ENCODE measurements at regions not wholly inside any gene's neighbourhood (a gene's known extent, or its start where the extent isn't known, plus 50 kb on each side); places are given as distances from the start of the nearest gene placed in this dataset.
"Not testable (repeated sequence)": the region's sequence is repeated elsewhere in the genome, so short reads cannot be mapped to it uniquely, and the experiment has no call there.

- DNase-seq (no peak), ATAC-seq (no peak)
- Mint-ChIP-seq H3K4me3 (no peak overlapping the region), H3K27ac (no peak overlapping the region), H3K9me3 (peaks cover 0 to 36% of the 10 kb centered on the region in 2 donors), H3K4me1 (no peaks in the 10 kb centered on the region), H3K27me3 (no peaks in the 10 kb centered on the region)
Observed at GRCh38 chr2:185526161-185526560, 212.4 kb upstream of the FSIP2 start.

GRCh38 chr2:185531721-185532120, 206.9 kb upstream of the FSIP2 start:
- Mint-ChIP-seq H3K4me3 (no peak overlapping the region), H3K27me3 (no peaks in the 10 kb centered on the region), H3K27ac (no peak overlapping the region), H3K9me3 (peaks cover 0 to 9% of the 10 kb centered on the region in 2 donors), H3K4me1 (no peaks in the 10 kb centered on the region)
- no peak for ATAC-seq
- no peak for DNase-seq

- Mint-ChIP-seq H3K9me3 (peaks cover 4 to 6% of the 10 kb centered on the region in 2 donors), H3K4me1 (no peaks in the 10 kb centered on the region), H3K27me3 (no peaks in the 10 kb centered on the region), H3K27ac (no peak overlapping the region), H3K4me3 (no peak overlapping the region)
- ATAC-seq: no peak
- no peak for DNase-seq
Observed at GRCh38 chr2:185537689-185538088, 200.9 kb upstream of the FSIP2 start.

- H3K4me1 Mint-ChIP-seq: no peaks in the 10 kb centered on the region
- no peak overlapping the region for H3K27ac Mint-ChIP-seq
- H3K27me3 Mint-ChIP-seq: no peaks in the 10 kb centered on the region
- no peak for ATAC-seq
- DNase-seq: no peak
- no peak overlapping the region for H3K4me3 Mint-ChIP-seq
- H3K9me3 Mint-ChIP-seq: peaks cover 7 to 8% of the 10 kb centered on the region in 2 donors
Observed at GRCh38 chr2:185567196-185567595, 171.4 kb upstream of the FSIP2 start.

DNA sequence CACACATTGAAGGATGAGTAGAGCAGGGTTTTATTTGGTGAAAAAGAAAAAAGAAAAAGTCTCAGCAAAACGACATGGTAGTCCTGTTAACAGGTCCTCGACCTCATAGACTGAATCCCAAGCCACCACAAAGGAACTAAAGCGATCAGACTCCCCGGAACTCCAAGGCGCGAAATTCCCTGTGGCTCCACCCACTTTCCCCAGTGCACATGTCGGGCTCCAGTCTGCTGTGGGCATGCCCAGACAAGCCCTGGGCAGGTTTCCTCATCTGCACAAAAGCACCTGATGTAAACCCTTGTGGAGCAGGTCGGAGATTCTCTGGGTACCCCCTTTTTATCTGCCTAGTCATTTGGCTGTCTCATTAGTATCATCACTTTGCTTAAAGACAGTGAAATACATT, 170.7 kb upstream of the FSIP2 start:
- Mint-ChIP-seq H3K27me3 (no peaks in the 10 kb centered on the region), H3K27ac (peak overlapping the region in 1 of 2 donors; percentile 15), H3K4me1 (no peaks in the 10 kb centered on the region), H3K4me3 (no peak overlapping the region), H3K9me3 (peaks cover 7 to 8% of the 10 kb centered on the region in 2 donors)
- ATAC-seq (no peak), DNase-seq (no peak)

GRCh38 chr2:185578322-185578721, 160.3 kb upstream of the FSIP2 start:
- H3K27ac Mint-ChIP-seq: no peak overlapping the region
- H3K27me3 Mint-ChIP-seq: no peaks in the 10 kb centered on the region
- DNase-seq: no peak
- no peak overlapping the region for H3K4me3 Mint-ChIP-seq
- H3K4me1 Mint-ChIP-seq: no peaks in the 10 kb centered on the region
- no peak for ATAC-seq
- peaks cover 0 to 9% of the 10 kb centered on the region in 2 donors for H3K9me3 Mint-ChIP-seq

DNA sequence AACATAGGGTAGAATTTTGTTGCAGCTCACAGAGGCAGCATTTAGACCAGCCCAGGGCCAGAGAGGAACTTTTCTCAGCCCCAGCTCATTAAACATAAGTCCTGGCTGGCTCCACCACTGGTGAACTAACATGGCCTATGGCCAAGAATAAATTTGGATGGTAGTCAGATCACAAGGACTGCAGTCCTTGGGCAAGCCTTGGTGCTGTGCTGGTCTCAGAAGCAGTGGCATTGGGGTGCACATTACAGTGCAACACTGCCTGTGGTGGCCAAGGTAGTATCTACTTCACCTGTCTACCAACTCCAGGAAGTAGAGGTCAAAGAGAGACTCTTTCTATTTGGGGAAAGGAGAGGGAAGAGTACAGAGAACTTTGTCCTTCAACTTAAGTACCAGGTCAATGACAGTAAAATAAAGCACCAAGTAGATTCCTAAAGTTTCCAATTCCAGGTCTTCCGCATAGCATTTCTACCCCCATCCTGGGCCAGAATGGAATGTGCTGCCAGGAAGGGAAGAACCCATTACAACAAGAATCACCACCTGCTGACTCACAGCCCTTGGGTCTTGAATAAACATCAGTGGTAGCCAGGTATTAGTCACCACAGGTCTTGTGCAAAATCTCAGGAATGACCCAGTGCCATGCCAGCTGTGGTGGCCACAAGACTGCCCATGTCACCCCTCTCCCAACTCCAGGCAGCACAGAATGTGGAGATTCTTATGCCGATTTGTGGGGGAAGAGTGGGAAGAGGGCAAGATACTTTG, 155.4 kb upstream of the FSIP2 start:
- Mint-ChIP-seq H3K27me3 (no peaks in the 10 kb centered on the region), H3K4me3 (no peak overlapping the region), H3K9me3 (peaks cover 9 to 25% of the 10 kb centered on the region in 2 donors), H3K27ac (no peak overlapping the region), H3K4me1 (no peaks in the 10 kb centered on the region)
- ATAC-seq (no peak), DNase-seq (no peak)

DNA sequence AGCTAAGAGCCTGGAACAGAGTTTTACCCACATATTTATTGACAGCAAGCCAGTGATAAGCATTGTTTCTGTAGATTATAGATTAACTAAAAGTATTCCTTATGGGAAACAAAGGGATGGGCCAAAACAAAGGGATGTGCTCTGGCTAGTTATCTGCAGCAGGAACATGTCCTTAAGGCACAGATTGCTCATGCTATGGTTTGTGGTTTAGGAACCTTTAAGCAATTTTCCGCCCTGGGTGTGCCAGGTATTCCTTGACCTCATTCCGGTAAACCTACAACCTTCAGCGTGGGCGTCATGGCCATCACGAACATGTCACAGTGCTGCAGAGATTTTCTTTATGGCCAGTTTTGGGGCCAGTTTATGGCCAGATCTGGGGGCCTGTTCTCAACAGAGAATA, 153.4 kb upstream of the FSIP2 start:
- H3K9me3 Mint-ChIP-seq: peaks cover 18 to 40% of the 10 kb centered on the region in 2 donors

DNA sequence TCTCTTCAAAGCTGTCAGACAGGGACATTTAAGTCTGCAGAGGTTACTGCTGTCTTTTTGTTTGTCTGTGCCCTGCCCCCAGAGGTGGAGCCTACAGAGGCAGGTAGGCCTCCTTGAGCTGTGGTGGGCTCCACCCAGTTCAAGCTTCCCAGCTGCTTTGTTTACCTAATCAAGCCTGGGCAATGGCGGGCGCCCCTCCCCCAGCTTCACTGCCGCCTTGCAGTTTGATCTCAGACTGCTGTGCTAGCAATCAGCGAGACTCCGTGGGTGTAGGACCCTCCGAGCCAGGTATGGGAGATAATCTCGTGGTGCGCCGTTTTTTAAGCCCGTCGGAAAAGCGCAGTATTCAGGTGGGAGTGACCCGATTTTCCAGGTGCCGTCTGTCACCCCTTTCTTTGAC, 147.3 kb upstream of the FSIP2 start:
- not testable (repeated sequence) for H3K4me3 Mint-ChIP-seq, H3K27ac Mint-ChIP-seq, ATAC-seq, H3K27me3 Mint-ChIP-seq, DNase-seq, H3K4me1 Mint-ChIP-seq
- H3K9me3 Mint-ChIP-seq: peaks cover 13 to 36% of the 10 kb centered on the region in 2 donors

More for the DNA sequence above, 153.4 kb upstream of the FSIP2 start:
- H3K27ac Mint-ChIP-seq, H3K4me1 Mint-ChIP-seq, DNase-seq, H3K4me3 Mint-ChIP-seq, H3K27me3 Mint-ChIP-seq, ATAC-seq: not testable (repeated sequence)

GRCh38 chr2:185607945-185608344, 130.7 kb upstream of the FSIP2 start:
- Mint-ChIP-seq H3K9me3 (peaks cover under 1 to 7% of the 10 kb centered on the region in 2 donors), H3K4me3 (no peak overlapping the region), H3K27ac (no peak overlapping the region), H3K4me1 (no peaks in the 10 kb centered on the region), H3K27me3 (no peaks in the 10 kb centered on the region)
- ATAC-seq (no peak), DNase-seq (no peak)

GRCh38 chr2:185608799-185609198, 129.8 kb upstream of the FSIP2 start:
- ATAC-seq (no peak), DNase-seq (no peak)
- H3K9me3 Mint-ChIP-seq: peaks cover 5 to 8% of the 10 kb centered on the region in 2 donors
- no peak overlapping the region for H3K27ac Mint-ChIP-seq
- no peaks in the 10 kb centered on the region for H3K27me3 Mint-ChIP-seq
- no peak overlapping the region for H3K4me3 Mint-ChIP-seq
- H3K4me1 Mint-ChIP-seq: no peaks in the 10 kb centered on the region

DNA sequence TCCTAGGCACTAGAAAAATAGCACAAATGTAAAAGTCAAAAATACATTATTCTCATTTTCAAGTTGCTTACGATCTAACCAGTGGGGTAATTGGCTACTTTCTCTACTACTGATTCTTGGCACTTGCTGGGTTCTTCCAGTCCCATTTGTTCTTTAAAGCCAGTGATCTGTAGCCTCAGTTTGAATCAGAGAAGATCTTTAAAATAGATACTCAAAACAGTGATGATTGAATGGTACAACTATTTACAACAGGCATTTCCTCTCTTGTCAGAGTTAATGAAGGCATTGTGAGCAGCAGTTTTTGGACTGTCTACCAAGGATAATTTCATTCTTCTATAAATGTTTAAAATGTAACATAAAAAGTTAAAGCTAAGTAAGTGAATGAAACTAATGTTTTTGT, 128.3 kb upstream of the FSIP2 start:
- no peak overlapping the region for H3K4me3 Mint-ChIP-seq
- no peak overlapping the region for H3K27ac Mint-ChIP-seq
- H3K9me3 Mint-ChIP-seq: peaks cover 7 to 8% of the 10 kb centered on the region in 2 donors
- no peaks in the 10 kb centered on the region for H3K27me3 Mint-ChIP-seq
- ATAC-seq (no peak), DNase-seq (no peak)
- no peaks in the 10 kb centered on the region for H3K4me1 Mint-ChIP-seq

DNA sequence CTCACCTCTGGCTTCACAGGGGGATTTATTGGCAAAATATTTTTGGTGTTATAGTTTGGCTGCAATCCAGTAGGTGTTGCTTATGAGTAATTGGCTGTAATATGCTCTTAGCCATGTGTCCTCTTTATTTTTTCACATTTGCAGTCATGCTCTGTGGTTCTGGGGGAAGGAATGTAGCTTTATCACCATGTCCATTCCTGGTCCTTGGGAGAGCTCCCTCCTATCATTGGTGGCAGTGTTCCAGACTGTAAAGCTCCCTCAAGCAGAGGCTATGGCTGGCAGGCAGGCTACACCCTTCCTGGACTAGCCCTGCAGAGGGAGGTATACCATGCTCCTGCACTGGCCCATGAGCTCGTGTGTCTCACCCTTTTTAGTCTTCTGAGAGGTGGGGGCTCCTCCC, 120.0 kb upstream of the FSIP2 start:
- DNase-seq (no peak), ATAC-seq (no peak)
- H3K27ac Mint-ChIP-seq: no peak overlapping the region
- H3K4me1 Mint-ChIP-seq: no peaks in the 10 kb centered on the region
- peaks cover 15 to 20% of the 10 kb centered on the region in 2 donors for H3K9me3 Mint-ChIP-seq
- H3K4me3 Mint-ChIP-seq: no peak overlapping the region
- no peaks in the 10 kb centered on the region for H3K27me3 Mint-ChIP-seq

DNA sequence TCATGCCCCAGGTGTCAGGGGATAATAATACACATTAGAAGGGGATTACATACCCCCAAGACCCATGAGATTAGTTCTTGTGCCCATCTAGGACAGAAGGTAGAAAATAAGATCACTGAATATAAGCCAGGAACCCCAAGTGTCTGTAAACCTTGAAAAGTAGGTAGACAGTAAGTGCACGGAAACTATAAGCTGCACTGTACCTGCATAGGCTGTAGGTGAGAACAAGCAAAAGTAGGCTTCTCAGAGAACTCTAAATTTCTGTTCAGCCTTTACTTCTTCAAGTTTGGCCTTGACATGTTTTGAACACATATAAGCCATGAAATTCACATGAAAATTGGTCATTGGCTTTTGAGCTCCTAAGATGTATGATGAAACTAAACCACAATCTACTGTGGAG, 113.0 kb upstream of the FSIP2 start:
- DNase-seq (no peak), ATAC-seq (no peak)
- no peaks in the 10 kb centered on the region for H3K27me3 Mint-ChIP-seq
- no peak overlapping the region for H3K27ac Mint-ChIP-seq
- H3K4me3 Mint-ChIP-seq: no peak overlapping the region
- H3K4me1 Mint-ChIP-seq: no peaks in the 10 kb centered on the region
- H3K9me3 Mint-ChIP-seq: no peaks in the 10 kb centered on the region

- Mint-ChIP-seq H3K4me1 (no peaks in the 10 kb centered on the region), H3K27ac (no peak overlapping the region), H3K27me3 (no peaks in the 10 kb centered on the region), H3K9me3 (no peaks in the 10 kb centered on the region), H3K4me3 (no peak overlapping the region)
- no peak for DNase-seq
- ATAC-seq: no peak
Observed at GRCh38 chr2:185628985-185629384, 109.6 kb upstream of the FSIP2 start.

DNA sequence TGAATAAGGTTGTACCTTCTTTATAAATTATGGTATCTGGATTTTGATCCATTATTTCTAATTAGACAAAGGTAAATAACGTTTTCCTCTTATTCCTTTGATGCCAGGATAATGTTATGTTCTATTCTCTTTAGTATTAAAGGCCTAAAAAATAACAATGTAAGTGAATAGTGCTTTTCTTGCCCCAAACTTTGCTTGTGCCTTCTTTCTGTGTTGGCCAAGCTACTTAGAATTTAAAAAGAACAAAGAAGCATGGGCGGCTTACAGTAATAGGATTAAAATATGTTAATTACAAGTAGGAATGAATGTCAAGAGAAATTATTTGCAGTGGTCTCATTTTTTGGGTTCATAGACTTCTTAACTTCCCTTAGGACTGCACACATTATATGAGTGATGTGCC, 105.0 kb upstream of the FSIP2 start:
- H3K4me3 Mint-ChIP-seq: no peak overlapping the region
- DNase-seq (no peak), ATAC-seq (no peak)
- no peaks in the 10 kb centered on the region for H3K9me3 Mint-ChIP-seq
- H3K4me1 Mint-ChIP-seq: no peaks in the 10 kb centered on the region
- H3K27me3 Mint-ChIP-seq: no peaks in the 10 kb centered on the region
- no peak overlapping the region for H3K27ac Mint-ChIP-seq

GRCh38 chr2:185638771-185639170, 99.8 kb upstream of the FSIP2 start:
- Mint-ChIP-seq H3K4me1 (no peaks in the 10 kb centered on the region), H3K27me3 (no peaks in the 10 kb centered on the region)
- DNase-seq: no peak

More at GRCh38 chr2:185638771-185639170, 99.8 kb upstream of the FSIP2 start:
- Mint-ChIP-seq H3K27ac (no peak overlapping the region), H3K4me3 (no peak overlapping the region), H3K9me3 (peaks cover 0 to 7% of the 10 kb centered on the region in 2 donors)
- ATAC-seq: no peak

Data from stimulated activated naive CD8-positive, alpha-beta T cell treated with anti-CD3 and anti-CD28 coated beads, Interleukin-15, amount 100 ng/mL, for 72 hours (primary cell).